Posterior cingulate gyrus (tissue), 11 donors: ENCODE measurements at regions not wholly inside any gene's neighbourhood (a gene's known extent, or its start where the extent isn't known, plus 50 kb on each side); places are given as distances from the start of the nearest gene placed in this dataset.
"Not testable (repeated sequence)": the region's sequence is repeated elsewhere in the genome, so short reads cannot be mapped to it uniquely, and the experiment has no call there.

Source experiments
- DNase-seq, 10 donors: peaks; one replicate each; pipeline versions ENCODE4 v3.0.0 to v3.0.0-alpha.2; 2020 to 2021; ENCODE audit warnings: mixed read lengths in 3 of 10
- intact Hi-C: fragments of 100-400 bp; cut with DNase I; formaldehyde crosslinking; loops from one replicate; pipeline ENCODE4 v1.15.1; 2023

- DNase-seq = no peak
- intact Hi-C loops = no loop called here
Observed at GRCh38 chr12:93231938-93232337, 145.8 kb upstream of the NUDT4 start.

DNA sequence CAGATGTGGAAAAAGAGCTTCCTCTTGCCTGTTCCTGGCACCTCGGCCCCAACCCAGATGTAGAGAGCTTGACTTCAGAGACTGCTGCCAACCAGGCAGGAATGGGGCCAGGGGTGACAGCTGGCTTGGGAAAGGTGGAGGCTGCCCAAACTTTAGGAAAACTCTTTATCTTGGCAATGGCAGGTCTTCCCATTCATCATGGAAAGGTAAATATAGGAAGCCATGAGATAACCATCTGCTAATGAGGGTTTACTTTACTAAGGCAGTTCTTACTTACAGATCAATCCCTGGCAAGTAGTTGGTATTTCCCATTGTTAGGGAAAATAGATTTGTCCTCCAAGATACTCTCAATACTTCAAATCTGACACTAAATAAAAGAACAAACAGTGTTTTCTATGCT is 143.1 kb upstream of the NUDT4 start:
- no peak for DNase-seq
- intact Hi-C loops = no loop called here

DNA sequence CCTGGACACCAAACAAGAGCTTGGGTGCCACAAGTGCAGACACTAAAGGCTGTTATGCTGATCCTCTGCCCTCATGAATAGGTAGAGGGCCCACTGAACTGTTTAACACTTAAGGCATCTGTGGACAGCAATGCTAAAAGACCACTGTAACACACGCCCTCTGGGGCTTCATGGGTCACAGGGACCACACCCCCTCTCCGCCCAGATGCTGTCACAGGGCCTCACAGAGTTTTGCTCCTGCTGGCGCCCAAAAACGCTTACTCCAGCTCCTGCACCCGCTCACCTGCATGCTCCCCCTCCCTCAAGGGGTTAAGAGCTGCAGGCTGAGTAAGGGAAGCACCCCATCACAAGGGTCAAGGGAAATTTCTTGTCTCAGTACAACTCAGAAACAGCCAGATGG is 141.8 kb upstream of the NUDT4 start:
- DNase-seq = no peak
- intact Hi-C loops = no loop called here

DNA sequence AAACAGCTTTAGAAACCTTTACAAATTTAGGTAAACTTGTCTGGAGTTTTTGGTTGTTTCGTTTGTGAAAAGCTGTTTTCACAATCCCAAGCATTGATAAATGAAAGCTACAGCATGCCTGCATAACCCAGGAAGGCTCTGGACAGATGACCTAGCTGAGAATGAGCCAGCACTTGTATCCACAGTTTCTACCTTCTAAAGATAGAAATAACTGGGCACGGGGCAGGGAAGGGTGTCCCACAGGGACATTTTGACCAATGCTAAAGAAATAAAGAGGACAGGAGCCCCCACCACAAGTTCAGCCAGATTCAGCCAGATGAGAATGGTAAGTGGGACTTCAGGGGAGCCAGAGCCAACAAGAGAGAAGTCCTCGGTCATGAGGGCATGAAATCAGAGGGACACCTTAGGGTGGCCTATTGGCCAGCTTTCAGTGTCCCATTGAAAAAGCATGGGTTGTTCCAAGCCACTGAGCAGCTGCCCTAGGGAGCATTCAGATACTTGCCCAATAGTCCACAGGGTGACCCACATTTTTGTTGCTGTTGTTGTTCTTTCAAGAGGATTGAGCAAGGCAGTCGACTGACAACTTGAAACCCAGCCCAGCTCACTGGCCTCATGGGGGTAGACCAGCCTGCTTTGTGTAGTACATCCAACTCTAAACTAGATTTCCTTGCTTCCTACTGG is 140.3 kb upstream of the NUDT4 start:
- intact Hi-C loops = no loop called here
- DNase-seq = no peak

GRCh38 chr12:93238512-93239262 is 139.0 kb upstream of the NUDT4 start:
- intact Hi-C loops = not testable (repeated sequence)

DNA sequence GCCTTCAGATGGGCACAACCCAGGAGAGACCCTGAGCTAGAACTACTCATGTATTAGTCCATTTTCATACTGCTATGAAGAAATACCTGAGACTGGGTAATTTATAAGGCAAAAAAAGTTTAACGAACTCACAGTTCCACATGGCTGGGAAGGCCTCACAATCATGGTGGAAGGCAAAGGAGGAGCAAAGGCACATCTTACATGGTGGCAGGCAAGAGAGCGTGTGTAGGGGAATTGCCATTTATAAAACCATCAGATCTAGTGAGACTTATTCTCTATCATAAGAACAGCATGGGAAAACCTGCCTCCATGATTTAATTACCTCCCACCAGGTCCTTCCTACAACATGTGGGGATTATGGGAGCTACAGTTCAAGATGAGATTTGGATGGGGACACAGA is 137.9 kb upstream of the NUDT4 start:
- intact Hi-C loops, DNase-seq: not testable (repeated sequence)

More at GRCh38 chr12:93238512-93239262, 139.0 kb upstream of the NUDT4 start:
- not testable (repeated sequence) for DNase-seq

DNA sequence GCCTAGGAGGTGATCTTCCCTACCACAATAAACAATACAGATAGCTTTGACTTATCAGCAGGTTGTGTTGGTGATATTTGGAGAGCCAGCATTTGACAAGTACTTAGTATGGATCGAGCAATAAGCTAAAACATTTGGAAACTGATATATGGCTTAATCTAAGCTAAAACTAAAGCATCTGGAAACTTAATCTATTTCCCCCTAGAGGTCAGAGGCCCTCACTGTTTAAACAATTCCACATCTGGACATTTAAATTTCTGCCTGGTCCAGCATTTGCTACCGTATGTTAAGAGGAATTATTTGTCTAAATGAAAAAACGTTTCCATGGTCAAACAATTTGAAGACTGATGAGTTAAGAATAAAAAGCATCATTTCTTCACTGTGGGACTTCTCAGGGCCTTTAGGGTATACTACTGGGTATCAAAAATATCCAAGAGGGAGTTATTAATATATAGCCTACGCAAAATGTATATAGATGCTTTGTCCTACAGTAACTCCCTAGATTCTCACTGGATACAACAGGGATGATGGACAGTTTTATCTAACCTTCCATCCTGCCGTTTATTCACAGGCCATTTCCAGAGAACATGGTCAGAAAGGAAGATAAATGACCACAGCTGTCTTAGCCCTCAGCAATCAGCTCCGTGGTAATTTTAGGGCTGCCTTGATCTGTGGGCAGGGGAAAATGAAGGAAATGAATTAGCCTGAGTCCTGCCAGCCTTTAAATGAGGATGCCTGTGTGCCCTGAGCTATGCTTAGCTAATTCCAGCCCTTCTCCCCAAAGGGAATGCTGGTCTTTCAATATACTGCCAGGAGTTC is 135.4 kb upstream of the NUDT4 start:
- intact Hi-C loops = no loop called here
- DNase-seq = no peak

GRCh38 chr12:93243382-93243688 is 134.4 kb upstream of the NUDT4 start:
- no peak for DNase-seq
- intact Hi-C loops = no loop called here

DNA sequence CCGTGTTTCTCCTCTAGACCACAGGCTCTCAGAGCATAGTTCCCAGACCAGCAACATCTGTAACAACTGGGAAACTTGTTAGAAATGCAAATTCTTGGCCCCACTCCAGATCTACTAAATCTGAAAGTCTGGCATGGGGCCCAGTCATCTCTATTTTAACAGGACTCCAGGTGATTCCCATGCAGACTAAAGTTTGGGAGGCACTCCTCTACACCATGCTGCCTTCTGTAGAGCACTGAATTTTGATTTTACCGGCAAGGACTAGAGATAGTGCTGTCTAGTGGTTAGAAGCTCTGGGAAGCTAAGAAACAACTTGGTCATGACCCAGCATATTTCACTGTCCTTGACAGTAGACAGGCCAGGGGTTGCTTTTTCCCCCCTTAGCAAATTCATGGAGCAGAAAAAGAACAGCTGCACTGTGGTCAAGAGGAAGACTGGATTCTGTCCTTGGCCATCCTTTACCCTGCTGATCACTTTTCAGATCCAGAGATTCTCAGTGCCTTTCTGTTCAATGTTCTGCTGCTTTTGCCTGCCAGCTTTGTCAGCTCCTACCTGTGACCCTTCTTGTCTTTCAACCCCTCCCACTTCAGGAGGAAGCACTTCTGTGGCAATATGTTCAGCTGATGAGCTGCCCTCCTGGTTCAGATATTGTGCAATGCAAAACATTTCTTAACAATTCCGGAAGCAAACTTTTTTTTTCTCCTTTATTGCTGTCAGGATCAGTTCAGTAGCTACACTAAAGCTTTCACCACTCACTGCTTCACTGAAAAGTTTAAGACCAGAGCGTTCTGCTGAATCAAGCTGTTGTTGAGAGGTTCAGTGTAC is 133.8 kb upstream of the NUDT4 start:
- DNase-seq = no peak
- intact Hi-C loops = no loop called here

DNA sequence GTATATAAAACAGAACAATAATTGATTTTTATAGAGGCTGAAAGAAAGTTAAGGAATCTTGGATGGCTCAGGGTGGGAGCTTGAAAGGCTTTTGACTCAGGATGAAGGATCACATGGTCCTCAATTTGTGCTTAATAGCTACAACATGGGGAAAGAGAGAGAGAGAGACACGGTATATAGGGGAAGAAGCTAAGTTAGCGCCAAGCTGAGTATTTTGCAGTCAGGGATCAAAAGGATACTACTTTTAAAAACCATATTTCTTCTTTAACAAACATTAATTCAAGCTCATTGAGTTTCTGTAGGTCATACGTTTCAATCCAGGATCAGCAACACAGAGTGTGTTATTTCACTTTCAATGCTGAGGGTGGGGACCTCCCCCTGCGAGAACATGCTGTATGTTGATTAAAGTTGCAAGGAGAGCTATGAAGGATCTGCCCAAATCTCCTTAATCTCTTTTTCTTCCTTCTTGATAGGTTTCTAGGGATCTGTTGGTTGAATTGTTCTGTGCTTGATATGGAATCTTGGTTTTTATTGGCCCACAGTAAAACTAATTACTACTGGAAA is 133.1 kb upstream of the NUDT4 start:
- intact Hi-C loops = no loop called here

GRCh38 chr12:93245543-93245942 is 132.2 kb upstream of the NUDT4 start:
- DNase-seq = no peak
- intact Hi-C loops = no loop called here

More for the DNA sequence above, 133.1 kb upstream of the NUDT4 start:
- DNase-seq = no peak

DNA sequence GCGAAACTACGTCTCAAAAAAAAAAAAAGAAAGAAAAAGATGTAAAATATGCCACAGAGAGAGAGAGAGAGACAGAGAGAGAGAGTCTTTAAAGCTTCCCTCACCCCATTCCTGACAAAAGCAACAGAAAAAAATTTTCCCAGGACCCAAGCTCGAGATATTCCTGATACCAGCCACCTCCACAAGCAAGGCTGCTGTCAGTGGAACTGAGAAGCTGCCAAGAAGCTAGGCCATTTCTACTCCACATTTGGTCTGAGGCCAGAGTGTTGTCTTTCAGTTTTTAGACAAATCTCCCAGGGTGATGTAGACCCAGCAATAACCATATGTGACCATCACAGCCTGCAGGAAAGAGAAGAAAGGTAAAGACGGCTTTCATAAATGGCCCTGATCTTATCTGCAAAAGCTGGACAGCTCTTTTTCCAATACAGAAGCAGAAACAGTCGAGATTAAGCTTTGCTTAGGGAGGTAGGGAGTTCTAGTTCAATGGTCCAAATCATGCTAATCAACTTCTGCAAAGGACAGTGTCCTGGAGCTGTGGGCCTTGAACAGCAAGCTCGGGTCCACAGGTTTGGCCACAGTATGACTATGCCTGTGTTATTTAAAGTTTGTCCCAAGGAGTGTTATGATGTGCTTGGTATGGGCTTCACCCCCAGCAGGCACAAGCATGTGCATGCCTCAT is 130.3 kb upstream of the NUDT4 start:
- peak in 4 of 10 donors; percentile 13 to 84 (median 20) for DNase-seq
- intact Hi-C loops = no loop called here

DNA sequence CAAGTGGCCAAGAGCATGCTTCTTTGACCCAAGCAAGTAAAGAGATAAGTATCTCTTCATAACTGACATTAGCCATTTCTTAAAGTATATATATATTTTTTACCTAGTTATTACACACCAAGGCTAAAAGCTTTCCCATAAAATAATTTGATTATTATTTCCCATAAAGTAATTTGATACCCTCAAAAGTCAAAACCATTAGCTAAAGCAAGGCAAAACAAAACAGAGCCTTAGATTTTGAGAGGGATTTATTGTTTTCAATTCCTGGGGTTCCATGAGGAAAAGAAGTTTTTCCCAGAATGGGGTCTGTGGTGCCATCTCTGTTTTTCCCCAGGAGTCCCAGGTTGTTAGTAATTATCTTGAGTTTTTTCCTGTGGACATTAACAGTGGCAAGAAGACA is 125.5 kb upstream of the NUDT4 start:
- no peak for DNase-seq
- intact Hi-C loops = no loop called here

- DNase-seq = no peak
- intact Hi-C loops = no loop called here
Observed at GRCh38 chr12:93254911-93255310, 122.8 kb upstream of the NUDT4 start.

- intact Hi-C loops = no loop called here
- no peak for DNase-seq
Observed at GRCh38 chr12:93256256-93256969, 121.3 kb upstream of the NUDT4 start.

DNA sequence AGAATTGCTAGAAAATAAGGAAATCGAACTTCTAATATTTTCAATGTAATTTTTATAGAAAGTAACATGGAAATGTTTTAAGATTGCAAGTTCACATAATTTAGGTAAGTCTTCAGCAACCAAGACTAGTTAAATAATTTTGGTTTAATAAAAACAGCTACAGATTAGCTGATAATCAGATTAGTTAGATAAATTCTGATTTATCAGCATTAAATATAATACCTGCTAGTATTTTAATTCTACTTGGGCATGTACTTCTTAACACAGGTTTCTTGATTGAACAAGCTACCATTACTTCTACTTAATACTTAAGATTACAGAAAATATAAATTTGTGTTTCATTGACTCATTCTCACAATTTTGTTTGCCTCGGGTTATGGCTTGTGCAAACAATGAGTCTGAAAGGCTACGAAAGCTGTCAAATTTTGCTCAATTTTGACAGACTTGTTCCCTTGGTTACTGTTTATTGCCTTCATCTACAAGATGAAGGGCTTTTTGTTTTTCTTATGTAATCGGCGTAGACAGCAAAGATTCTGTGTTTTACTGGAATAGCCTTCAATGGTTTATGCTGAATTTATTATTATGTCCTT is 116.1 kb upstream of the NUDT4 start:
- intact Hi-C loops = no loop called here

DNA sequence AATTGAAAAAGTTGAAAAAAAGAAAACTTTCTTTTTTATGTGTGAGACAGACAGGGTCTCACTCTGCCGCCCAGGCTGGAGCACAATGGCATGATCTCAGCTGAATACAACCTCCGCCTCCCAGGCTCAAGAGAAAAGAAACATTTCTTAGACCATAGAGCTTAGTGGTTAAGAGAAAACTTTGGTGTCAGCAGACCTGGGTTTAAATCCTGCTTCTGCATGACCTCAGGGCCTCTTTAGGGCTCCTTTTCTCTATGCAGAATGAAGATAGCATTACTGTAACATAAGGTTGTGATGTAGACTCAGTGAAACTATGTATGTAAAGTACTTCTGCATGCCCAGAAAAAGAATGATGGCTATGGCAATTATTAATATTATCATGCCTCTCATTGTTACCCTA is 104.7 kb upstream of the NUDT4 start:
- DNase-seq = no peak
- intact Hi-C loops = no loop called here

More for the DNA sequence above, 116.1 kb upstream of the NUDT4 start:
- DNase-seq = no peak

GRCh38 chr12:93273834-93274564 is 103.7 kb upstream of the NUDT4 start:
- DNase-seq = no peak
- intact Hi-C loops = no loop called here
